ENCODE measurements at regions not wholly inside any gene's neighbourhood (a gene's known extent, or its start where the extent isn't known, plus 50 kb on each side); places are given as distances from the start of the nearest gene placed in this dataset.

DNA sequence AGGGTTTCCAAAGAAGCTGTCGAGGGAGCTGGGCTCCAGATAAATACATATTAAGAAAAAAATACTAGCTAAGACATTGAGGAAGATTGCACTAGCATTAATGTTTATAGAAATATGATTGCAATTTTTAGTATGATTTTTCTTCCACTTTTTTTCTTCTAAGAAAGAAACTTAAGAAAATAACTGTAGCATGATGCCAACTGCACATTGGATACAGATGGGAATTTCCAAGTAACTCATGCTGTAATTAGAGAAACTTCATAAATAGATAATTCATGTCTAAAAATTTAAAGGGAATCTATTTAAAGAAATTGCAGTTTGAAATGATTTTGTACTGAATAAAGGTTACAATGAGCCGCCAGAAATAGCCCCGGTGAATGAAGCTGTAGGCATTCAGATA lies 119.4 kb downstream of the POLR1F start:
- no peaks in the 10 kb centered on the region for H3K36me3 ChIP-seq
- H3K27me3 ChIP-seq, result no peaks in the 10 kb centered on the region
- DNase-seq, result no peak
- no peaks in the 10 kb centered on the region for H3K4me1 ChIP-seq
- H3K9me3 ChIP-seq, result no peaks in the 10 kb centered on the region
- H3K4me3 ChIP-seq, result no peak overlapping the region
- H3K27ac ChIP-seq, result no peak overlapping the region
- no peak for TF ChIP-seq POLR2A (IDR thresholded peaks at IDR 0.05)
- TF ChIP-seq, protein P1, sequence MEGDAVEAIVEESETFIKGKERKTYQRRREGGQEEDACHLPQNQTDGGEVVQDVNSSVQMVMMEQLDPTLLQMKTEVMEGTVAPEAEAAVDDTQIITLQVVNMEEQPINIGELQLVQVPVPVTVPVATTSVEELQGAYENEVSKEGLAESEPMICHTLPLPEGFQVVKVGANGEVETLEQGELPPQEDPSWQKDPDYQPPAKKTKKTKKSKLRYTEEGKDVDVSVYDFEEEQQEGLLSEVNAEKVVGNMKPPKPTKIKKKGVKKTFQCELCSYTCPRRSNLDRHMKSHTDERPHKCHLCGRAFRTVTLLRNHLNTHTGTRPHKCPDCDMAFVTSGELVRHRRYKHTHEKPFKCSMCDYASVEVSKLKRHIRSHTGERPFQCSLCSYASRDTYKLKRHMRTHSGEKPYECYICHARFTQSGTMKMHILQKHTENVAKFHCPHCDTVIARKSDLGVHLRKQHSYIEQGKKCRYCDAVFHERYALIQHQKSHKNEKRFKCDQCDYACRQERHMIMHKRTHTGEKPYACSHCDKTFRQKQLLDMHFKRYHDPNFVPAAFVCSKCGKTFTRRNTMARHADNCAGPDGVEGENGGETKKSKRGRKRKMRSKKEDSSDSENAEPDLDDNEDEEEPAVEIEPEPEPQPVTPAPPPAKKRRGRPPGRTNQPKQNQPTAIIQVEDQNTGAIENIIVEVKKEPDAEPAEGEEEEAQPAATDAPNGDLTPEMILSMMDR (IDR thresholded peaks at IDR 0.05), result no peak

DNA sequence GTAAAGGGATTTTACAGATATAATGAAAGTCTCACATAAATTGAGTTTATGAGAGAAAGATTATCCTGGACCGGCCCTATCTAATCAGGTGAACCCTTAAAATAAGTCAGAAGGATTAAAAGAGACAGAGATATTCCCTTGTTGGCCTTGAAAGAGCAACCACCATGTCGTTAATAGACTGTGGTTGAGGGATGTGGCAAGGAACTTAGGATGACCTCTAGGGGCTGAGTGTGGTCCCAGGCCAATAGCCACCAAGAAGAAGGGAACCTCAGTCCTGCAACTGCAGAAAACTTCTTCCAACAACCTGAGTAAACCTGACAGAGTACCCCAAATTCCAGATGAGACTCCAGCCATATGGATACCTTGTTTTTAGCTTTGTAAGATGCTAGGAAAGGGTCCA lies 121.5 kb downstream of the POLR1F start:
- no peak overlapping the region for H3K27ac ChIP-seq
- H3K4me1 ChIP-seq, result no peaks in the 10 kb centered on the region
- no peaks in the 10 kb centered on the region for H3K36me3 ChIP-seq
- no peak overlapping the region for H3K4me3 ChIP-seq
- H3K27me3 ChIP-seq, result no peaks in the 10 kb centered on the region
- no peak for TF ChIP-seq POLR2A (IDR thresholded peaks at IDR 0.05)
- TF ChIP-seq, protein P1 (IDR thresholded peaks at IDR 0.05), result no peak
- no peaks in the 10 kb centered on the region for H3K9me3 ChIP-seq
- no peak for DNase-seq

DNA sequence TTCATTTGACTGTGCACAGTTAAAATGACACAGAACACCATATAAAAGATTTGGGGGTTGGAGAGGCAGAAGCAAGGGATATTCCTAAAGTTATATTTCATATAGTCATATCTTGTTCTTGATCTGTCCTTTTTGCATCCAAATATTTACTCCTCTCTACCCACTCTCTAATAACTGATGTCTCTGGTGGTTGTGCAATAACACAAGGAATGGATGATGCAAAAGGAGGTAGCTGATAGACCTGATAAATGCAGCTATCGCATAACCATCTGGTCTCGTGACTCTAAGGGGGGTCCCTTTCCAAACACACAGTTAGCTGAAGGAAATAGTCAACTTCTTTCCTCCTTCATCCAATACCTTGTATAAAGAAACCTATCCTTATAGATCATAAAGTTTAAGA lies 123.1 kb downstream of the POLR1F start:
- H3K9me3 ChIP-seq, result no peaks in the 10 kb centered on the region
- DNase-seq, result no peak
- H3K36me3 ChIP-seq, result no peaks in the 10 kb centered on the region
- no peak overlapping the region for H3K4me3 ChIP-seq
- H3K4me1 ChIP-seq, result no peaks in the 10 kb centered on the region
- no peaks in the 10 kb centered on the region for H3K27me3 ChIP-seq
- TF ChIP-seq, protein P1 (IDR thresholded peaks at IDR 0.05), result no peak
- no peak for TF ChIP-seq POLR2A (IDR thresholded peaks at IDR 0.05)
- no peak overlapping the region for H3K27ac ChIP-seq

DNA sequence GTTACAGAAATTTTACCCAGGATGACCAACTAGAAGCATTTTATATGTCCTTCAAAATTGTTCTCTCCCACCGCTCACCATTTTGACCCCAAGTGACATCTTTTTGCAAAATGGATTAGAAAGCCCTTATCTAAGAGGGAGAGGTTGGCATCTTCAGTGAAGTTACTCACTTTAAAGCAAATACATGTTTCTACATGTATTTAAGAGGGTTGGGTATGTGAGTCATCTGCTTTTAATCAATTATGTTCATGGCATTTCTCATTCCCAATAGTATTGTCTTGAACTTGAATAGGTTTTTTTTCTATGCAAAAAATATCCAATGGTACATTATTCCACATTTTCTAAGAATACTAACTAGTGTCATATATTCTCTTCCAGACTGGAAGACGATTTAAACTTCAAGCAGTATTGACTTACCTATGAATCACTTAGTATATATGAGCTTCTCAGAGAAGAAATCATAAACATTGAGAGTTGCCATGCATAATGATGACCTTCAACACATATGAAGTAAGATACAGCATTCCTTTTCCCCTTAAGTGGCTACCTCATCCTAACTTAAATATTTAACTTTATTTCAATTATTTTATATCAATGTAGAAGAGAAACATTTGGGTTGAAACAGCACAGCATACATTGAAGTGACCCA lies 132.8 kb downstream of the POLR1F start:
- Histone ChIP-seq H3K9me3 (no peaks in the 10 kb centered on the region), H3K4me3 (no peak overlapping the region), H3K4me1 (no peaks in the 10 kb centered on the region), H3K27ac (no peak overlapping the region), H3K27me3 (no peaks in the 10 kb centered on the region), H3K36me3 (no peaks in the 10 kb centered on the region)
- no peak for TF ChIP-seq POLR2A (IDR thresholded peaks at IDR 0.05)
- TF ChIP-seq, protein P1 (IDR thresholded peaks at IDR 0.05), result no peak
- DNase-seq, result no peak

DNA sequence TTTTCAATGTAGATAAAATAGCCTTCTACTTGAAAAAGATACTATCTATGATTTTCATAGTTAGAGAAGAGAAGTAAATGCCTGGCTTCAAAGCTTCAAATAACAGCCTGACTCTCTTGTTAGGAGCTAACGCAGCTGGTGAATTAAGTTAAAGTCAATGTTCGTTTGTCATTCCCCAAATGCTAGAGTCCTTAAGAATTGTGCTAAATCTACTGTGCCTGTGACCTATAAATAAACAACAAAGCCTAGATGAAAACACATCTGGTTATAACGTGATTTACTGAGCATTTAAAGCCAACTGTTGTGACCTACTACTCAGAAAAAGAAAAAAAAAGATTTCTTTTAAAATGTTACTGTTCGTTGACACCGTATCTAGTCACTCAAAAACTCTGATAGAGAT lies 134.7 kb downstream of the POLR1F start:
- no peaks in the 10 kb centered on the region for H3K36me3 ChIP-seq

More for the DNA sequence above, 134.7 kb downstream of the POLR1F start:
- H3K27ac ChIP-seq, result no peak overlapping the region
- H3K4me1 ChIP-seq, result no peaks in the 10 kb centered on the region
- H3K27me3 ChIP-seq, result no peaks in the 10 kb centered on the region
- no peak for TF ChIP-seq POLR2A (IDR thresholded peaks at IDR 0.05)
- TF ChIP-seq, protein P1 (IDR thresholded peaks at IDR 0.05), result no peak
- no peaks in the 10 kb centered on the region for H3K9me3 ChIP-seq
- no peak overlapping the region for H3K4me3 ChIP-seq
- no peak for DNase-seq

Measured in Peyer's patch (tissue), 4 donors.